Neutrophil (primary cell): ENCODE measurements at regions not wholly inside any gene's neighbourhood (a gene's known extent, or its start where the extent isn't known, plus 50 kb on each side); places are given as distances from the start of the nearest gene placed in this dataset.

ENCODE experiments used
- H3K27ac ChIP-seq: fragments of 200-600 bp; sonication (generic); 2 replicates; pipeline ENCODE4 v1.5.1; 2016; ENCODE audit warnings: mild to moderate bottlenecking, moderate library complexity
- H3K27me3 ChIP-seq: fragments of 200-600 bp; sonication (generic); 2 replicates; pipeline ENCODE4 v1.6.0; 2016; ENCODE audit warnings: mild to moderate bottlenecking
- H3K36me3 ChIP-seq: fragments of 200-600 bp; sonication (generic); 2 replicates; pipeline ENCODE4 v1.5.1; 2017
- H3K4me1 ChIP-seq, 2 experiments: fragments of 200-600 bp in 1 of 2; sonication (generic) in 1 of 2; 1 replicate in 1 of 2; 2 replicates in 1 of 2; pipeline versions ENCODE4 v1.5.1 to v1.6.1; 2013 to 2016; ENCODE audit warnings: low read depth in 1 of 2, low read length in 1 of 2, mild to moderate bottlenecking in 1 of 2, moderate library complexity in 1 of 2; ENCODE audit not compliant: control insufficient read depth in 1 of 2, insufficient read depth in 1 of 2
- H3K4me3 ChIP-seq, 2 experiments: fragments of 200-600 bp in 1 of 2; sonication (generic) in 1 of 2; 1 replicate in 1 of 2; 2 replicates in 1 of 2; pipeline ENCODE4 v1.5.1; 2013 to 2016; ENCODE audit warnings: low read depth in 1 of 2, low read length in 1 of 2, mild to moderate bottlenecking in 1 of 2, moderate library complexity in 1 of 2
- H3K9me3 ChIP-seq: fragments of 200-600 bp; sonication (generic); 2 replicates; pipeline ENCODE4 v1.5.1; 2016
- CTCF ChIP-seq: fragments of 200-600 bp; sonication (generic); IDR thresholded peaks from 2 replicates; pipeline ENCODE4 v1.5.1; 2016; ENCODE audit warnings: antibody characterized with exemption

DNA sequence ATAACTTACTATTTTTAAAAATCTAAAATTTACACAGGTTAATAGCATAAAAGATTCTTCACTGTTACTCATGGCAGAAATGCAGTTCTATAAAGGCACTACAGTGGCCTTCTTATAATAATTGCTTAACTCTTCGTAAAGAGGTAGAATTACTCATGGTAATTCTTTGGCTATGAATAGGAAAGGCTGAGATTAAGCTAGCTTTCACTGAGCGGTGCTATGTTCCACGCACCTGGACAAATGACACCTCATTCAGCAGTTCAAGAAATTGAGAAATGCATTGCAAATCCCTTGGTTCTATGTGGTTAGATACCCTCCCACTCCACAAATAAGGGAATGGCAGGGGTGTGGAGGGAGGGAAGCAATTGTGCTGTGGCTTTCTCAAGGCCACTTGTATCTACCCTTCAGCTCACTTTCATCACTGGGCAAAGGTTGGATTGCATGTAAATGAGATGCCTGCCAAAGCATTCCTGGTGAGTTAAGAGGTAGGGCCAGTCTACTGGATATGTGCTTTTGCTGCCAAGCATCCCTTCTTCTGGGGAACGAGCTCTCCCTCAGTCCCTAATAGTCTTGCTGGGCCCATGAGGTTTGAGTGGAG lies 210.9 kb downstream of the TEX36 start:
- Histone ChIP-seq H3K4me3 (no peak overlapping the region), H3K27ac (no peak overlapping the region), H3K27me3 (no peaks in the 10 kb centered on the region), H3K36me3 (no peaks in the 10 kb centered on the region), H3K4me1 (no peaks in the 10 kb centered on the region), H3K9me3 (no peaks in the 10 kb centered on the region)
- TF ChIP-seq CTCF, result no peak

DNA sequence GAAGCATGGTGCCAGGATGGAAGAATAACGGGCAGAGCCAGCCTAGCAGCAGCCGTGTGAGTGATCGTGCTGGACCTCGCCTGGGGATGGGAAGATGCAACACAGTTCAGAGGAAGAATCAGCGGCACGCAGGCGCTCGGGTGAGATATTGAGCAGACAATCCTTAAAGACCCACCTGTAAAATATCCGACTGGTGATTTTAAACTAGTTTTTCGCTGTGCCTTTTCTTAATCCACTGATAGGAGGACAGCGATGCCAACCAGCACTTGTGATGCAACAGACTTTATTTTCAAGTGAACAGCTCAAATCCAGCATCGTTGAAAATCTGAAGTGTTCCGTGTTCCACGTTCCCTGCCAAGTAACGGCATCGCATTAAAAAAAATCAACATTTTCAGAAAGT lies 214.7 kb downstream of the TEX36 start:
- Histone ChIP-seq H3K36me3 (no peaks in the 10 kb centered on the region), H3K4me1 (no peaks in the 10 kb centered on the region), H3K4me3 (no peak overlapping the region), H3K27me3 (no peaks in the 10 kb centered on the region), H3K9me3 (no peaks in the 10 kb centered on the region), H3K27ac (no peak overlapping the region)
- TF ChIP-seq CTCF, result no peak

GRCh38 chr10:125466685-125467084 lies 216.3 kb downstream of the TEX36 start:
- no peak overlapping the region for H3K27ac ChIP-seq
- H3K4me3 ChIP-seq, result no peak overlapping the region
- TF ChIP-seq CTCF, result no peak
- no peaks in the 10 kb centered on the region for H3K4me1 ChIP-seq
- no peaks in the 10 kb centered on the region for H3K36me3 ChIP-seq
- no peaks in the 10 kb centered on the region for H3K27me3 ChIP-seq
- H3K9me3 ChIP-seq, result no peaks in the 10 kb centered on the region

- no peak overlapping the region for H3K4me3 ChIP-seq
- no peaks in the 10 kb centered on the region for H3K27me3 ChIP-seq
- no peaks in the 10 kb centered on the region for H3K4me1 ChIP-seq
- no peaks in the 10 kb centered on the region for H3K36me3 ChIP-seq
- H3K9me3 ChIP-seq, result no peaks in the 10 kb centered on the region
- no peak overlapping the region for H3K27ac ChIP-seq
- TF ChIP-seq CTCF, result no peak
These were observed 220.1 kb downstream of the TEX36 start for GRCh38 chr10:125462845-125463244.

DNA sequence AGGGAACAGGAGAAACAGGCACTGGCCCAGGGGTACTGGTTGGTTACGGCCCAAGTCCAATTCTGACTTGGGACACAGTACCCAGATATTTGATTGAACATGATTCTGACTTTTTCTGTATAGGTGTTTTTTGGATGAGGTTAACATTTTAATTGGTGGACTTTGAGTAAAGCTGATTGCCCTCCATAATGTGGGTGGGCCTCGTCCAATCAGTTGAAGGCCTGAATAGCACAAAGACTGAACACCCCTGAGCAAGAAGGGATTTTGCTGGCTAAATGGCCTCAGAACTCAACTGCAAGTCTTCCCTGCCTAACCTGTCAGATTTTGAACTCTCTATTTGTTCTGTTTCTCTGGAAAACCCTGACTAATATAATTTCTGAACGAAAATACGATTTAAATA lies 222.6 kb downstream of the TEX36 start:
- Histone ChIP-seq H3K27me3 (no peaks in the 10 kb centered on the region), H3K4me1 (no peaks in the 10 kb centered on the region), H3K27ac (no peak overlapping the region), H3K9me3 (no peaks in the 10 kb centered on the region), H3K36me3 (no peaks in the 10 kb centered on the region), H3K4me3 (no peak overlapping the region)
- TF ChIP-seq CTCF, result no peak

DNA sequence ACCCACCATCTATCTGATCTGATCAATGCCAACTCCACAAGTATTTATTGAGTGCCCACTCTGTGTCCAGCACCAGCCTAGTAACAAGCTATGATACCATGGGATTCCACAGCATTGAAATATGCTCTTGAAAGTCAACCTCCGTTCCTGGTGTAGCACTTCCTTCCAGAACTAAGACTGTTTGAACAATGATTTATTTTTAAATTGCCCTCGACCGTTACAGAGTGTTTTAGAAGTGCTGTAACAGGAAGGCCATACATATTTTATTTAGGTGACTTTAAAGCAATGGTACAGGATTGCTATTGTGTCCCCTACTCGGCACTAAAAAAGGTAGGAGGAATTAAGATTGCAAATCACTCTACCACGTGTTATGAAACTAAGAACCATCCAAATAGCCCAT lies 225.6 kb downstream of the TEX36 start:
- Histone ChIP-seq H3K36me3 (no peaks in the 10 kb centered on the region), H3K27ac (no peak overlapping the region), H3K4me3 (no peak overlapping the region), H3K9me3 (no peaks in the 10 kb centered on the region), H3K27me3 (no peaks in the 10 kb centered on the region), H3K4me1 (no peaks in the 10 kb centered on the region)
- no peak for TF ChIP-seq CTCF
